ENCODE measurements at regions not wholly inside any gene's neighbourhood (a gene's known extent, or its start where the extent isn't known, plus 50 kb on each side); places are given as distances from the start of the nearest gene placed in this dataset.

DNA sequence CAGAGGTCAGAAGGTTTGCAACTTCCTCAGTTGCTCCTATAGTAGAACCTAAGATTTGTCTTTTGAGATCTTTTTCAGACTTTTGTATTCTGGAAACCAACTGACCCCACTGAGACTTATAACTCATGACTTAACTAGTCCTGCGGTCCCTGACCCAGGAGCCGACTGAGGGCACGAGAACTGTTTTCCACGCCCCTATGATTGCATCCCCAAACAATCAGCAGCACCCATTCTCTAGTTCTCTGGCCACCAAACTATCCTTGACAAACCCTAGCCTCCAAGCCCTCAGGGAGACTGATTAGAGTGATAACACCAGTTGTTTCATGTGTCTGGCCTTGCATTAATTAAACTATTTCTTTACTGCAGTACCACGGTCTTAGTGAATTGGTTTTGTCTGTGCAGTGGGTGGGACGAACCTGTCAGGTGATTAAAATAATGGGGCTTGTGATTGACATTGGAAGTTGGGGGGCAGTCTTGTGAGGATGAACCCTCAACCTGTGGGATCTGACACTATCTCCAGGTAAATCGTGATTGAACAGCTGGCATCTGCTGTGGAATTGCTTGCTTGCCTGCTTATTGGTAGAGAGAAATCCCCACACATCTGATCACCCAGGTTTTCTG is 95.7 kb downstream of the B3GNT2 start:
- Histone ChIP-seq H3K4me1 (peaks cover 32% of the 10 kb centered on the region), H3K79me2 (no peaks in the 10 kb centered on the region), H3K9me3 (ENCODE audit: control insufficient read depth, low read length) (no peaks in the 10 kb centered on the region), H3K9ac (no peak overlapping the region), H3K27me3 (ENCODE audit: control insufficient read depth, insufficient read depth, low read length) (no peaks in the 10 kb centered on the region), H3K36me3 (ENCODE audit: control insufficient read depth, insufficient read depth, low read length) (no peaks in the 10 kb centered on the region), H3K4me3 (ENCODE audit: low read depth, low read length) (peak overlapping the region; percentile 35), H3K4me2 (ENCODE audit: low read length) (peak overlapping the region; percentile 66), H2AFZ (peak overlapping the region; percentile 75), H3K27ac (peak overlapping the region; percentile 91)
- no peak for TF ChIP-seq CTCF (IDR thresholded peaks at IDR 0.05)

DNA sequence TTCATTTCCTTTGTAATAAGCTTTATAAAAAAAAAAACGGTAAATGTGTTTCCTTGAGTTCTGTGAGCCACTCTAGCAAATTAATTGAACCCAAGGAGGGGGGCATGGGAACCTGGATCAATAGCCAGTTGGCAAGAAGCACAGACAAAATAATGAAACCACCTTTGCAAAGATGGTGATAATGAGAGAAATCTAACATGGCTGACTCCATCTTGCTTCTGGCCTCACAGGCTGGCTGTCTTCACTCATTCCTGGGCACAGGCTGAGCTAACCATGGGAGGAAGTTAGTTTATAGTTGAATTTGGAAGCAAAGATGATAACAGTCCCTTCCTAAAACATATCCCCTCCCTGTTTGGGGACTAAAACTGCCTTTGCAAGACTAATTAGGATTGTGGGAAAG is 95.1 kb downstream of the B3GNT2 start:
- no peak overlapping the region for H3K4me3 ChIP-seq (ENCODE audit: low read depth, low read length)
- peaks cover 32% of the 10 kb centered on the region for H3K4me1 ChIP-seq
- no peaks in the 10 kb centered on the region for H3K79me2 ChIP-seq
- no peak for TF ChIP-seq CTCF (IDR thresholded peaks at IDR 0.05)
- H3K27me3 ChIP-seq (ENCODE audit: control insufficient read depth, insufficient read depth, low read length) = no peaks in the 10 kb centered on the region
- H3K36me3 ChIP-seq (ENCODE audit: control insufficient read depth, insufficient read depth, low read length) = no peaks in the 10 kb centered on the region
- H3K9me3 ChIP-seq (ENCODE audit: control insufficient read depth, low read length) = no peaks in the 10 kb centered on the region
- H3K4me2 ChIP-seq (ENCODE audit: low read length) = no peak overlapping the region
- H2AFZ ChIP-seq = no peak overlapping the region
- H3K9ac ChIP-seq = no peak overlapping the region
- H3K27ac ChIP-seq = no peak overlapping the region

DNA sequence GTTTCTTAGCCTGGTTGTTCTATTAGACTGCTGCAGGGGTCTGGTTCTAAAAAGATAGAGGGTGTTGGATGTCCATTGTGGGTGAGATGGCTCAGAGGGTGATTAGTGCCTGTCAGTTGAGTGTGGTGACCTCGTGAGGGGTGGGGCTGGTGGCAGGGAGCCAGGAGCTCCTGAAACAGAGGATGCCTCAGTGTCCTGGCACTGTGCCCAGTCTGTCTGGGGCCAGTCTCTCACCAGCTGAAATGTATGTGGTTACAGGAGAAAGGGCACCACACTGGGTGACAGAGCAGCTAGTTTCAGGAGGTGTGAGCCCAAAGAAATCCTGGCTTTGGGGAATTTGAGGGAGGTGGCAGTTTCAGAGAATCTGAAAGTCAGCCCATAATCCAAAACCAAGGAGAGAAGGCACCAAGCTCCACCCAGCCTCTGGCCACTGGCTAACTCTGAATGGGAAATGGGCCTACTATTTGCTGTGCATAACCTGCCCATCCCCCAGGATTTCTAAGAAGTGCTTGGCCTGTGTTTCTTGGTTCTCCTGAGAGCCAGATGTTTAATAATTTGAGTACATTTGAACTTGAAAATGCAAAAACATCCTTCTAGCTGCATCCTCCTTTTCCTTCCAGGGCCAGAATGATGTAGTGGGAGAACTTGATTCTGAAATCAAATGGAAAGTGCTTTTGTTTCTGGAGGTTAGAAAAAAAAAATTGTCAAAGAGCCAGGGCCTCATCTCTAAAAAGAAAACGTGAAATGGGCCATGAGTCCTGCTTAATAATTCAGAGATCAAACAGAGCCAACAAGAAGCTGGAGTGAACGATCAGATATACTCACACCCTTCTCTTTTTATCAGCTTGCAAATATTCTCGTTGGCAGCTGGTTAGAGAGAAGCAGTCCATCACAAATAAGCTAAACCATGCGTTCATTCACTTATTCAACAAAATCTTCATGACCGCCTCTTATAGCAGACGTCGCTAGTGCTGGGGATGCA is 92.3 kb downstream of the B3GNT2 start:
- Histone ChIP-seq H3K27me3 (ENCODE audit: control insufficient read depth, insufficient read depth, low read length) (no peaks in the 10 kb centered on the region), H3K9ac (no peak overlapping the region), H3K4me1 (peaks cover 22% of the 10 kb centered on the region), H3K4me2 (ENCODE audit: low read length) (no peak overlapping the region), H3K9me3 (ENCODE audit: control insufficient read depth, low read length) (no peaks in the 10 kb centered on the region), H3K79me2 (no peaks in the 10 kb centered on the region), H3K36me3 (ENCODE audit: control insufficient read depth, insufficient read depth, low read length) (no peaks in the 10 kb centered on the region), H3K27ac (no peak overlapping the region), H3K4me3 (ENCODE audit: low read depth, low read length) (no peak overlapping the region), H2AFZ (no peak overlapping the region)
- no peak for TF ChIP-seq CTCF (IDR thresholded peaks at IDR 0.05)

DNA sequence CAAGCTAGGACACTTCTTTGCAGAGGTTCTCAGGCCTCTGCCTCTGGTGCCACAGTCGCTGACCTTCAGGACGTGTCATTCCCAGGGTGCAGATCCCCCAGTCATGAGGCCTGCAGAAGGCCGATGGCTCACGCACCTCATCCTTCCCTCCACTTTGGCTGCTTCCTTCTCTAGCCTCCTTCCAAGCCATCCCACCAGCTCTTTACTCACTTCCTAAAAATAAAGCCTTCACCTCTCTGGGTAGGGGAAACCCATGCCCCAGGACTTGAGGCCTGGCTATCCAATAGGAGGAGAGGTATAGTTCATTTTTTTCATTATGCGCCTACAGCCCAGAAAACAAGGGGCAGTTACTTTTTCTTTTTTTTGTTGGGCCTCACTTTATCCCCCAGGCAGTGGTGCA is 91.4 kb downstream of the B3GNT2 start:
- TF ChIP-seq CTCF (IDR thresholded peaks at IDR 0.05) = no peak
- H3K9ac ChIP-seq = no peak overlapping the region
- no peak overlapping the region for H2AFZ ChIP-seq
- H3K4me2 ChIP-seq (ENCODE audit: low read length) = no peak overlapping the region
- H3K9me3 ChIP-seq (ENCODE audit: control insufficient read depth, low read length) = no peaks in the 10 kb centered on the region
- H3K4me1 ChIP-seq = peaks cover 13% of the 10 kb centered on the region
- H3K79me2 ChIP-seq = no peaks in the 10 kb centered on the region
- H3K36me3 ChIP-seq (ENCODE audit: control insufficient read depth, insufficient read depth, low read length) = no peaks in the 10 kb centered on the region
- H3K27ac ChIP-seq = no peak overlapping the region
- H3K27me3 ChIP-seq (ENCODE audit: control insufficient read depth, insufficient read depth, low read length) = no peaks in the 10 kb centered on the region
- H3K4me3 ChIP-seq (ENCODE audit: low read depth, low read length) = no peak overlapping the region
